RWPE2 (cell line): ENCODE measurements at regions not wholly inside any gene's neighbourhood (a gene's known extent, or its start where the extent isn't known, plus 50 kb on each side); places are given as distances from the start of the nearest gene placed in this dataset.

Experiments
- ATAC-seq: fragments of 200-7000 bp; cut with Tn5 transposase; 3 replicates; pipeline ENCODE4 v1.9.1; 2021; ENCODE audit warnings: low read depth
- DNase-seq: peaks from one replicate; pipeline ENCODE4 v3.0.0-alpha.2; 2020; ENCODE audit warnings: low spot score
- H3K27ac ChIP-seq: fragments of 450-650 bp; 2 replicates; pipeline ENCODE4 v1.5.1; 2017; ENCODE audit warnings: mild to moderate bottlenecking; ENCODE audit not compliant: poor library complexity, severe bottlenecking
- H3K27me3 ChIP-seq: fragments of 250-450 bp; sonication (Bioruptor Pico); 2 replicates; pipeline ENCODE4 v1.5.1; 2021; ENCODE audit warnings: mild to moderate bottlenecking, moderate library complexity; ENCODE audit not compliant: insufficient read depth, poor library complexity, severe bottlenecking
- H3K36me3 ChIP-seq: fragments of 250-450 bp; sonication (Bioruptor Pico); 2 replicates; pipeline ENCODE4 v1.5.1; 2020; ENCODE audit warnings: low read depth, mild to moderate bottlenecking, moderate library complexity
- H3K4me1 ChIP-seq: fragments of 250-450 bp; sonication (Bioruptor Pico); 2 replicates; pipeline ENCODE4 v1.5.1; 2021; ENCODE audit warnings: mild to moderate bottlenecking, moderate library complexity; ENCODE audit not compliant: insufficient read depth, poor library complexity, severe bottlenecking
- H3K4me3 ChIP-seq: fragments of 250-450 bp; sonication (Bioruptor Pico); 2 replicates; pipeline ENCODE4 v1.5.1; 2021; ENCODE audit warnings: mild to moderate bottlenecking, moderate library complexity; ENCODE audit not compliant: severe bottlenecking
- H3K9me3 ChIP-seq: fragments of 250-450 bp; sonication (Bioruptor Pico); 2 replicates; pipeline ENCODE4 v1.5.1; 2021; ENCODE audit warnings: mild to moderate bottlenecking, moderate library complexity; ENCODE audit not compliant: severe bottlenecking
- CTCF ChIP-seq: fragments of 450-650 bp; IDR thresholded peaks from one replicate; pipeline ENCODE4 v1.5.1; 2017; ENCODE audit warnings: mild to moderate bottlenecking, moderate library complexity; ENCODE audit not compliant: poor library complexity, severe bottlenecking

GRCh38 chr3:164550857-164551256 lies 527.4 kb downstream of the SI start:
- no peak overlapping the region for H3K27ac ChIP-seq
- DNase-seq (no peak), ATAC-seq (no peak)
- H3K27me3 ChIP-seq, result no peaks in the 10 kb centered on the region
- TF ChIP-seq CTCF, result no peak
- H3K9me3 ChIP-seq, result no peaks in the 10 kb centered on the region
- no peaks in the 10 kb centered on the region for H3K36me3 ChIP-seq
- H3K4me1 ChIP-seq, result no peaks in the 10 kb centered on the region
- H3K4me3 ChIP-seq, result no peak overlapping the region

GRCh38 chr3:164539215-164539614 lies 539.1 kb downstream of the SI start:
- ATAC-seq (no peak), DNase-seq (no peak)
- H3K27ac ChIP-seq, result no peak overlapping the region
- no peaks in the 10 kb centered on the region for H3K4me1 ChIP-seq
- H3K36me3 ChIP-seq, result no peaks in the 10 kb centered on the region
- H3K4me3 ChIP-seq, result no peak overlapping the region
- TF ChIP-seq CTCF, result no peak
- H3K9me3 ChIP-seq, result no peaks in the 10 kb centered on the region
- H3K27me3 ChIP-seq, result no peaks in the 10 kb centered on the region

- DNase-seq (no peak), ATAC-seq (no peak)
- Histone ChIP-seq H3K36me3 (no peaks in the 10 kb centered on the region), H3K4me1 (no peaks in the 10 kb centered on the region), H3K4me3 (no peak overlapping the region), H3K9me3 (no peaks in the 10 kb centered on the region), H3K27ac (no peak overlapping the region), H3K27me3 (no peaks in the 10 kb centered on the region)
- no peak for TF ChIP-seq CTCF
These were observed 540.8 kb downstream of the SI start for GRCh38 chr3:164537485-164537884.

- Histone ChIP-seq H3K4me3 (no peak overlapping the region), H3K27me3 (no peaks in the 10 kb centered on the region), H3K27ac (no peak overlapping the region), H3K36me3 (no peaks in the 10 kb centered on the region), H3K4me1 (no peaks in the 10 kb centered on the region), H3K9me3 (no peaks in the 10 kb centered on the region)
- DNase-seq, result no peak
- ATAC-seq, result no peak
- TF ChIP-seq CTCF, result no peak
These were observed 545.0 kb downstream of the SI start for GRCh38 chr3:164533275-164533674.

GRCh38 chr3:164526250-164526649 lies 552.0 kb downstream of the SI start:
- no peak for TF ChIP-seq CTCF
- no peaks in the 10 kb centered on the region for H3K36me3 ChIP-seq
- H3K4me1 ChIP-seq, result no peaks in the 10 kb centered on the region
- no peak overlapping the region for H3K4me3 ChIP-seq
- no peaks in the 10 kb centered on the region for H3K27me3 ChIP-seq
- ATAC-seq, result no peak
- H3K9me3 ChIP-seq, result no peaks in the 10 kb centered on the region
- DNase-seq, result no peak
- no peak overlapping the region for H3K27ac ChIP-seq
